ENCODE measurements at regions not wholly inside any gene's neighbourhood (a gene's known extent, or its start where the extent isn't known, plus 50 kb on each side); places are given as distances from the start of the nearest gene placed in this dataset.
A peak's percentile ranks its signal among the peaks of the same experiment; 100 is the strongest.

- Histone ChIP-seq H3K27me3 (ENCODE audit: control insufficient read depth in 2 of 2, insufficient read depth in 2 of 2, low read length in 2 of 2) (no peaks in the 10 kb centered on the region), H3K4me2 (ENCODE audit: insufficient read depth, low read length) (no peak overlapping the region), H3K9ac (replicated peaks; ENCODE audit: extremely low read depth, insufficient read depth, low read length) (no peak overlapping the region), H3K79me2 (ENCODE audit: control insufficient read depth, insufficient read depth, low read length) (no peaks in the 10 kb centered on the region), H3K4me3 (replicated peaks in 1 of 3; ENCODE audit: insufficient read depth in 1 of 3, low read depth in 1 of 3, low read length in 3 of 3) (no peak overlapping the region), H3K4me1 (ENCODE audit: control insufficient read depth, extremely low read depth, insufficient read depth, low read length) (peaks cover 21% of the 10 kb centered on the region), H2AFZ (ENCODE audit: low read depth, low read length) (peak overlapping the region; percentile 28), H3K36me3 (ENCODE audit: control insufficient read depth in 2 of 2, extremely low read depth in 1 of 2, insufficient read depth in 2 of 2, low read length in 2 of 2) (no peaks in the 10 kb centered on the region), H3K27ac (ENCODE audit: insufficient read depth, low read depth, low read length) (peak overlapping the region; percentile 12), H3K9me3 (replicated peaks; ENCODE audit: control insufficient read depth, insufficient read depth, low read length) (no peaks in the 10 kb centered on the region), H3K9me1 (replicated peaks; ENCODE audit: control insufficient read depth, extremely low read depth, insufficient read depth, low read length) (no peaks in the 10 kb centered on the region), H4K20me1 (replicated peaks; ENCODE audit: control insufficient read depth, extremely low read depth, insufficient read depth, low read length) (no peaks in the 10 kb centered on the region)
- TF ChIP-seq POLR2A (IDR thresholded peaks at IDR 0.05; ENCODE audit: low read depth, low read length), result no peak
- TF ChIP-seq CTCF (IDR thresholded peaks at IDR 0.05; ENCODE audit: extremely low read depth in 1 of 2, insufficient read depth in 1 of 2, low read depth in 1 of 2, low read length in 2 of 2), result no peak
- no peak for TF ChIP-seq POLR2AphosphoS5 (IDR thresholded peaks at IDR 0.05; ENCODE audit: insufficient read depth, low read depth, low read length)
- no peak for TF ChIP-seq MAX (IDR thresholded peaks at IDR 0.05; ENCODE audit: insufficient read depth, insufficient read length)
- intact Hi-C loops (cut with micrococcal nuclease) (loop anchor here (10.0 kb wide), 1 partner anchor 386 kb away; no protein-coding TSS in a partner anchor), dilution Hi-C loops (cut with MboI; ENCODE audit: extremely low pct_ligation_motif_present, low sequenced_read_pairs) (no loop called here)
- CTCF ChIA-PET, result interaction anchor here (0.9 to 3.0 kb wide), 11 partner anchors 10 to 169 kb away, joined by 3 to 38 read pairs (median 6); partner anchors contain the start of genes CD93 and THBD
- no TSS peak for BruUV-seq (replicated peaks)
- FAIRE-seq (peak; percentile 59), DNase-seq (ENCODE audit: low read depth, low spot score) (no peak)
- POLR2A ChIA-PET, result interaction anchor here (2.4 kb wide), 1 partner anchor 94 kb away, joined by 10 read pairs; the partner anchor contains the start of gene CD93
Observed at GRCh38 chr20:23180451-23180921, 94.4 kb upstream of the CD93 start.

Data from endothelial cell of umbilical vein (primary cell).